Upper lobe of left lung (tissue), 4 donors: ENCODE measurements at regions not wholly inside any gene's neighbourhood (a gene's known extent, or its start where the extent isn't known, plus 50 kb on each side); places are given as distances from the start of the nearest gene placed in this dataset.

Experiments
- CTCF ChIP-seq, 6 experiments: fragments of 450-650 bp in 4 of 6; fragments of 200-600 bp in 2 of 6; sonication (generic) in 2 of 6; IDR thresholded peaks; one replicate each; pipeline ENCODE4 v1.5.1; 2016 to 2019; ENCODE audit warnings: antibody characterized with exemption in 6 of 6
- EP300 ChIP-seq, 4 donors: sonication (generic); formaldehyde crosslinking; IDR thresholded peaks; one replicate each; pipeline ENCODE4 v1.5.1; 2017; ENCODE audit warnings: antibody characterized with exemption in 4 of 4, control low read depth in 2 of 4
- POLR2A ChIP-seq, 4 donors: fragments of 450-650 bp; IDR thresholded peaks; one replicate each; pipeline ENCODE4 v1.5.1; 2016 to 2017; ENCODE audit warnings: antibody characterized with exemption in 4 of 4, mild to moderate bottlenecking in 2 of 4
- POLR2AphosphoS5 ChIP-seq, 2 donors: sonication (generic); formaldehyde crosslinking; IDR thresholded peaks; one replicate each; pipeline ENCODE4 v1.5.1; 2017; ENCODE audit warnings: antibody characterized with exemption in 2 of 2

GRCh38 chr5:72697622-72698021, 118.8 kb upstream of the TNPO1 start:
- TF ChIP-seq POLR2AphosphoS5 (IDR thresholded peaks at IDR 0.05), result no peak
- no peak for TF ChIP-seq CTCF (IDR thresholded peaks at IDR 0.05)
- no peak for TF ChIP-seq EP300 (IDR thresholded peaks at IDR 0.05)
- no peak for TF ChIP-seq POLR2A (IDR thresholded peaks at IDR 0.05)
